ENCODE measurements at regions not wholly inside any gene's neighbourhood (a gene's known extent, or its start where the extent isn't known, plus 50 kb on each side); places are given as distances from the start of the nearest gene placed in this dataset.

GRCh38 chr3:72427624-72428023 is 420.6 kb downstream of the SHQ1 start:
- no peak for TF ChIP-seq CTCF (conservative IDR thresholded peaks at IDR 0.05; ENCODE audit: low read depth, low read length)
- no peak overlapping the region for H3K4me3 ChIP-seq (ENCODE audit: low read depth, low read length)
- DNase-seq (ENCODE audit: low read depth) = no peak

GRCh38 chr3:72426618-72427397 is 421.4 kb downstream of the SHQ1 start:
- TF ChIP-seq CTCF (conservative IDR thresholded peaks at IDR 0.05; ENCODE audit: low read depth, low read length) = no peak
- H3K4me3 ChIP-seq (ENCODE audit: low read depth, low read length) = no peak overlapping the region
- no peak for DNase-seq (ENCODE audit: low read depth)

GRCh38 chr3:72423643-72424042 is 424.6 kb downstream of the SHQ1 start:
- no peak overlapping the region for H3K4me3 ChIP-seq (ENCODE audit: low read depth, low read length)
- DNase-seq (ENCODE audit: low read depth) = no peak
- no peak for TF ChIP-seq CTCF (conservative IDR thresholded peaks at IDR 0.05; ENCODE audit: low read depth, low read length)

- no peak overlapping the region for H3K4me3 ChIP-seq (ENCODE audit: low read depth, low read length)
- no peak for DNase-seq (ENCODE audit: low read depth)
- no peak for TF ChIP-seq CTCF (conservative IDR thresholded peaks at IDR 0.05; ENCODE audit: low read depth, low read length)
Measured at GRCh38 chr3:72421786-72422185, 426.5 kb downstream of the SHQ1 start.

- no peak for DNase-seq (ENCODE audit: low read depth)
- no peak overlapping the region for H3K4me3 ChIP-seq (ENCODE audit: low read depth, low read length)
- no peak for TF ChIP-seq CTCF (conservative IDR thresholded peaks at IDR 0.05; ENCODE audit: low read depth, low read length)
Measured at GRCh38 chr3:72421126-72421525, 427.1 kb downstream of the SHQ1 start.

GRCh38 chr3:72418856-72419255 is 429.4 kb downstream of the SHQ1 start:
- DNase-seq (ENCODE audit: low read depth) = no peak
- TF ChIP-seq CTCF (conservative IDR thresholded peaks at IDR 0.05; ENCODE audit: low read depth, low read length) = no peak
- H3K4me3 ChIP-seq (ENCODE audit: low read depth, low read length) = no peak overlapping the region

GRCh38 chr3:72418244-72418643 is 430.0 kb downstream of the SHQ1 start:
- no peak overlapping the region for H3K4me3 ChIP-seq (ENCODE audit: low read depth, low read length)
- no peak for DNase-seq (ENCODE audit: low read depth)

More at GRCh38 chr3:72418244-72418643, 430.0 kb downstream of the SHQ1 start:
- no peak for TF ChIP-seq CTCF (conservative IDR thresholded peaks at IDR 0.05; ENCODE audit: low read depth, low read length)
